ENCODE measurements at regions not wholly inside any gene's neighbourhood (a gene's known extent, or its start where the extent isn't known, plus 50 kb on each side); places are given as distances from the start of the nearest gene placed in this dataset.
"Not testable (repeated sequence)": the region's sequence is repeated elsewhere in the genome, so short reads cannot be mapped to it uniquely, and the experiment has no call there.

DNA sequence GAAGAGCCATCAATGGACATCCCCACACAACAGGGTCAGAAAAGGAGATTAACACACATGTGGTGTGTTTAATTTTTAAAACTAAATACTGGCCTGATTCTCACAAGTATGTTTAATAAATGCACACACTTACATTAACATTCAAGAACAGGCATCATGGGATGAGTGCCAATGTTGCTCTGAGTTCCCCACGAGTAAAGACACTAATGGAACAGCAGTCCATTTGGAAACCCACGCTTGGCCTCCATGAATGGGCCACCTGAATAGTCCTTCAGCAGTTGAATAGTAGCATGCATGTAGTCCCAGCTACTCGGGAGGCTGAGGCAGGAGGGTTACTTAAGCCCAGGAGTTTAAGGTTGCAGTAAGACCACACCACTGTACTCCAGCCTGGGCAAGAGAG, 195.2 kb upstream of the IPO5 start:
- no peak overlapping the region for H3K4me3 ChIP-seq (ENCODE audit: low read depth, low read length)
- DNase-seq (ENCODE audit: low read depth), result no peak
- TF ChIP-seq, protein P1, sequence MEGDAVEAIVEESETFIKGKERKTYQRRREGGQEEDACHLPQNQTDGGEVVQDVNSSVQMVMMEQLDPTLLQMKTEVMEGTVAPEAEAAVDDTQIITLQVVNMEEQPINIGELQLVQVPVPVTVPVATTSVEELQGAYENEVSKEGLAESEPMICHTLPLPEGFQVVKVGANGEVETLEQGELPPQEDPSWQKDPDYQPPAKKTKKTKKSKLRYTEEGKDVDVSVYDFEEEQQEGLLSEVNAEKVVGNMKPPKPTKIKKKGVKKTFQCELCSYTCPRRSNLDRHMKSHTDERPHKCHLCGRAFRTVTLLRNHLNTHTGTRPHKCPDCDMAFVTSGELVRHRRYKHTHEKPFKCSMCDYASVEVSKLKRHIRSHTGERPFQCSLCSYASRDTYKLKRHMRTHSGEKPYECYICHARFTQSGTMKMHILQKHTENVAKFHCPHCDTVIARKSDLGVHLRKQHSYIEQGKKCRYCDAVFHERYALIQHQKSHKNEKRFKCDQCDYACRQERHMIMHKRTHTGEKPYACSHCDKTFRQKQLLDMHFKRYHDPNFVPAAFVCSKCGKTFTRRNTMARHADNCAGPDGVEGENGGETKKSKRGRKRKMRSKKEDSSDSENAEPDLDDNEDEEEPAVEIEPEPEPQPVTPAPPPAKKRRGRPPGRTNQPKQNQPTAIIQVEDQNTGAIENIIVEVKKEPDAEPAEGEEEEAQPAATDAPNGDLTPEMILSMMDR (IDR thresholded peaks at IDR 0.05; ENCODE audit: insufficient read depth, low read depth, low read length), result no peak

DNA sequence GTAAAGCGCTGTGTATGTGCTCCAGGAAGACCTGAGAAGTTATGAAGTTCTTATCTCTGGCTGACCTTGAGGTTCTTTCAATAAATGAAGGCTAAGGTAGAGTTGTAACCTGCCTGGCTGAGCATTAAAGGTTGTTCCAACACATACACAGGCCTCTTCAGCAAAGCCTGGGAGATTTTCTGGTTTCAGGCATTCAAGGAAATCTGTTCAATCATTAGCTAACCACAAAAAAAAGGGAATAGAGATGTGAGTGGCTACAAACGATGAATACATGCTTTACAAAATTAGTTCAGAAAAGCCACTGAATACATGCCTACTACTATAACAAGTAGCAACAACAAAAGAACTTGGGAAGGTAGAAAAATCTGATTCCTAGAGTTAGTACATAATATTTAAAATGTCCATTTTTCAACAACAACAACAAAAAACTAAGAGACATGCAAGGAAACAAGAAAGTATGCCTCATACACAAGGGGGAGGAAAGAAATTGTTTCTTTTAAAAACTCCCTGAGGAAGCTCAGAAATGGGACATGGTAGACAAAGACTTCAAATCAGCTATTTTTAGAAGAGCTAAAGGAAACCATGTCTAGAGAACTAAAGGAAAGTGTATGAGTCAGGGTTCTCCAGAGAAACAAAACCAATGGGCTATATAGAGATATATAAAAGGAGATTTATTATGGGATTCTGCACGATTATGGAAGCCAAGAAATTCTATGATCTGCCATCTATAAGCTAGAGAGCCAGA, 191.5 kb upstream of the IPO5 start:
- no peak for DNase-seq (ENCODE audit: low read depth)
- no peak overlapping the region for H3K4me3 ChIP-seq (ENCODE audit: low read depth, low read length)
- TF ChIP-seq, protein P1 (IDR thresholded peaks at IDR 0.05; ENCODE audit: insufficient read depth, low read depth, low read length), result no peak

DNA sequence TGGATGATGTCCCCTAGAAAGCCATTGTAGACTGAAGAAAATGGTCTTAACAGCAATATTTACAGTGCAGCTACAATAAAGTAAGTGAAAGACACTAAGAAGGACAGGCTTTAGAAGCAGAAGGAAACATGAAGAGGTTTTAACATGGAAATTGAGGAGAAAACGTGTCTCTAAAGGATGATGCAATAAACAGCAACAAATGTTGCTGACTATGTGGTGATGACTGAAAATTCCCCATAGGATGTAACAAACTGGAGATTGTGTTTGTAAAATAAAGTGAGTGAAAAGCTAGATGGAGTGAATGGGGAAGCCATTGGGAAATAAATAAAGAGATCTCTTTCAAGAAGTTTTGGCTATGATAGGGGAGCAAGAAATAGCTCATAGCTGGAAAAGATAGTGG, 186.7 kb upstream of the IPO5 start:
- DNase-seq (ENCODE audit: low read depth), result no peak
- H3K4me3 ChIP-seq (ENCODE audit: low read depth, low read length), result no peak overlapping the region
- TF ChIP-seq, protein P1 (IDR thresholded peaks at IDR 0.05; ENCODE audit: insufficient read depth, low read depth, low read length), result no peak

DNA sequence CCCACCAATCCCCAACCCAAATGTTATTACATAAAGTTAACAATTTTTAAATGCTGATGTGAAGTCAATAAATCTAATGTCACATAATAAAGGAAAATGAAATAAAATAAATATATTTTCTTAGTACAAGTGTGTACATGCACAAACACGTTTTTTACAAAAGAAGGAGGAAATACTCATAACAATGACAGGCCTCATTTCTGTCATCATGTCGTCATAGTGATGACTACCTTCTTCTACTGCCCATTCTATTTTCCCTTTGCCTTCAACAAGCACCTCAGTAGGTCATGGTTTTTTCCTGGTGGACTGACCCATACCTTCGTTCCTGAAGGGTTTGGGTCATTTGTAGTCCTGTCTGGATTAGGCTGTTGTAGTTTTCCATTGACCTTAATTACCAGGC, 185.3 kb upstream of the IPO5 start:
- H3K4me3 ChIP-seq (ENCODE audit: low read depth, low read length), result no peak overlapping the region
- DNase-seq (ENCODE audit: low read depth), result no peak
- TF ChIP-seq, protein P1 (IDR thresholded peaks at IDR 0.05; ENCODE audit: insufficient read depth, low read depth, low read length), result no peak

DNA sequence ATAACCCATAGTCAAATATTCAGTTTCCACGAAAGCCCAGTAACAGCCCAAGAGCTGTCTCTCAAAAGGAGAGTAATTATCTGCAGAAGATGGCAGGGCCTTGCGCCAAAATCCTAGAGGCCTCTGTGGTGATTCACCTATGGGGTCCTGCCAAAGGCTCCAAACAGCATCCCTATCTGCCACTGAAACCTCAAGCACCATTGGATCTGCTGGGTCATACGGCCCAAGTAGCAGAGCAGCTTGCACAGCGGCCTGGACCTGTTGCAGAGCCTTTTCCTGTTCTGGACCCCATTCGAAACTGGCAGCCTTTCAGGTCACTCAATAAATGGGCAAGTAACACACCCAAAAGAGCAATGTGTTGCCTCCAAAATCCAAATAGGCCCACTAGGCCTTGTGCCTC, 183.2 kb upstream of the IPO5 start:
- not testable (repeated sequence) for DNase-seq (ENCODE audit: low read depth); H3K4me3 ChIP-seq (ENCODE audit: low read depth, low read length)

DNA sequence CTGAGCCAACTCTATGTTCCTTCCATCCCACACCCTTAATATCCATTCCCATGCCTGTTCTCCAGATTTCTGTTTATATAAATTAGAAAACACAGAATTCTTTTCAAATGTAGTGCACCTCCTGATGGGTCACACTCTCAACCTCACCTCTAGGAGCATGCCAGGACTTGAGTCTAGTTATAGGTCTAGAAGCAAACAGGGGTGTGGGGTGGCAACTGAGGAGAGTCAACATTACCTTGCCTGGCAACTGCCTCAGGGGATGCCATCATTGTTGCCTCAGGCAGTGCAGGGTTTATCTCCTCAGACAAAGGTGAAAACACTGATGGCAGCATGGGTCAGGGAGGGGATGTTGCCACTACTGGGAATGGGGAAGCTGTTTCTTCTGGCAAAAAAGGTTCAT, 181.0 kb upstream of the IPO5 start:
- DNase-seq (ENCODE audit: low read depth); H3K4me3 ChIP-seq (ENCODE audit: low read depth, low read length): not testable (repeated sequence)

DNA sequence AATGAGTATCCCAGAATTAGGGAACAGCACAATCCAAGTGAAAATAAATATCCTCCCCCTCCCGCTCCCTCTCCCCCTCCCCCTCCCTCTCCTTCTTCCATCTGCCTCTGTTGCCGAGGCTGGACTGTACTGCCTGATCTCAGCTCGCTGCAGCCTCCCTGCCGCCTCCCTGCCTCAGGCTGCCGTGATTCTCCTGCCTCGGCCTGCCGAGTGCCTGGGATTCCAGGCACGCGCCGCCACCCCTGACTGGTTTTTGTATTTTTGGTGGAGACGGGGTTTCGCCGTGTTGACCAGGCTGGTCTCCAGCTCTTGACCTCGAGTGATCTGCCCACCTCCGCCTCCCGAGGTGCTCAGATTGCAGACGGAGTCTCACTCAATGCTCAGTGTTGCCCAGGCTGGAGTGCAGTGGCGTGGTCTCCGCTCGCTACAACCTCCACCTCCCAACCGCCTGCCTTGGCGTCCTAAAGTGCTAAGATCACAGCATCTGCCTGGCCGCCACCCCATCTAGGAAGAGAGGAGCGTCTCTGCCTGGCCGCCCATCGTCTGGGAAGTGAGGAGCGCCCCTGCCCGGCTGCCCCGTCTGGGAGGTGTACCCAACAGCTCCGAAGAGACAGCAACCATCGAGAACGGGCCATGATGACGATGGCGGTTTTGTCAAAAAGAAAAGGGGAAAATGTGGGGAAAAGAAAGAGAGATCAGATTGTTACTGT, 178.9 kb upstream of the IPO5 start:
- not testable (repeated sequence) for H3K4me3 ChIP-seq (ENCODE audit: low read depth, low read length); DNase-seq (ENCODE audit: low read depth)

DNA sequence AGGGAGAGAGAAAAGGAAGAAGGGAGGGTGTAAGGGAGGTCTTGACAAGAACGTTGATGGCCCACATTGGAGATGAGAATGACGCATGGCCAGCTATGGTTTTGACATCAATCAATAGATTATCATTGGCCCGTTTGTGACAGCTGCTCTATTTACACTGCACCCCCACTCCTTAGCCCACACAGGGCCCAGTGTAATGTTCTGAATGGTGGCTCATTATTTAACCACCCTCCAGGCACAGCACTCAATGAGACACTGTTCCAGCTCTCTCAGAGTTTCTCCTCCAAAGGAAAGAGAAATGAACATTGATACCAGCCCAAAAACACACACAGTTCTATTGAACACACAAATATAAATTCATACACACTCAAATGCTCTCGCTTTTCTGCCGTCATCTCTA, 173.0 kb upstream of the IPO5 start:
- no peak for DNase-seq (ENCODE audit: low read depth)
- TF ChIP-seq, protein P1 (IDR thresholded peaks at IDR 0.05; ENCODE audit: insufficient read depth, low read depth, low read length), result no peak
- no peak overlapping the region for H3K4me3 ChIP-seq (ENCODE audit: low read depth, low read length)

Measured in fibroblast of villous mesenchyme (primary cell).